KOPT-K1 (cell line): ENCODE measurements at regions not wholly inside any gene's neighbourhood (a gene's known extent, or its start where the extent isn't known, plus 50 kb on each side); places are given as distances from the start of the nearest gene placed in this dataset.

Experiments used
- H3K27ac ChIP-seq: fragments of 200-600 bp; sonication (generic); 2 replicates; pipeline ENCODE4 v1.5.1; 2016; ENCODE audit warnings: antibody characterized with exemption, mild to moderate bottlenecking, low read depth, low read length; ENCODE audit not compliant: poor library complexity, severe bottlenecking
- H3K36me3 ChIP-seq: fragments of 200-600 bp; sonication (generic); 2 replicates; pipeline ENCODE4 v1.5.1; 2017; ENCODE audit warnings: antibody characterized with exemption, mild to moderate bottlenecking, low read length, moderate library complexity; ENCODE audit not compliant: insufficient read depth
- H3K9me3 ChIP-seq: fragments of 200-600 bp; sonication (generic); 2 replicates; pipeline ENCODE4 v1.5.1; 2017; ENCODE audit warnings: antibody characterized with exemption, low read length, mild to moderate bottlenecking; ENCODE audit not compliant: insufficient read depth, poor library complexity, severe bottlenecking

DNA sequence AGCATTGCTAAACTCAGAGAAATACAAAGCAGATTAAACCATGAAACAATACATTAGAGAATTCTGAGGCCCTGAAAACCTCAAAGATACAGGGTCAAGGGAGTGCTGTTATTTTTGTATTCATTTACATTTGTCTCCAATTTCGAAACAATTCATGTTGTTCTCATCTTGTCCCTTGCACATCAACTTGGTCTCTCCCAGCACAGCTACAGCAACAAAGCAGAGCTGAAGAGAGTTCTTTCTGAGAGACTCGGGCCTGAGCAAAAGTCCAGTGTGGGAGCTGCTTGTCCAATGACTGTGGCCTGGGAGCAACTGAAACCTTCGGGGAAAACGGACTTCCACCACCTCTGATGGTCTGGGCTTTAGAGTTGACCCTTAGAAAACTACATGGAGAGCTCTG lies 79.4 kb upstream of the CDKN3 start:
- no peak overlapping the region for H3K27ac ChIP-seq
- no peaks in the 10 kb centered on the region for H3K36me3 ChIP-seq
- no peaks in the 10 kb centered on the region for H3K9me3 ChIP-seq

DNA sequence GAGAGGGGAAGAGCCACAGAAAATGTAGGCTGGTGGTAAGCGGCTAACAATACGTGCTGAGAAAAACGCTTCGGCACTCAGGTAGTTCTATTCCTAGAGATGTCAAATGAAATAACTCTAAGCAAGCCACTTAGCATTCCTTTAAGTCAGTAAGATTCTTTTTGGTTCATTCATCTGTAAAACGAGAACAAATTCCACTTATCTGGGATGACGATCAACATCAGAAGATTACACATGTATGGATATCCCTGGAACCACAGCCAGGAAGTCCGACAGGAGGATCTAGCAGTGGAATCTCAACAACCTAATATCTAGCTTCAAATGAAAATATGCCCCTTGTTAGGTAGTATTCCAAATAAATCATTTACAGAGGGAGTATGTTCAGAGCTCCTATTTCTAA lies 74.6 kb upstream of the CDKN3 start:
- Histone ChIP-seq H3K36me3 (no peaks in the 10 kb centered on the region), H3K27ac (no peak overlapping the region), H3K9me3 (no peaks in the 10 kb centered on the region)

- H3K9me3 ChIP-seq = no peaks in the 10 kb centered on the region
- no peaks in the 10 kb centered on the region for H3K36me3 ChIP-seq
- no peak overlapping the region for H3K27ac ChIP-seq
Observed at GRCh38 chr14:54322701-54323337, 74.0 kb upstream of the CDKN3 start.

DNA sequence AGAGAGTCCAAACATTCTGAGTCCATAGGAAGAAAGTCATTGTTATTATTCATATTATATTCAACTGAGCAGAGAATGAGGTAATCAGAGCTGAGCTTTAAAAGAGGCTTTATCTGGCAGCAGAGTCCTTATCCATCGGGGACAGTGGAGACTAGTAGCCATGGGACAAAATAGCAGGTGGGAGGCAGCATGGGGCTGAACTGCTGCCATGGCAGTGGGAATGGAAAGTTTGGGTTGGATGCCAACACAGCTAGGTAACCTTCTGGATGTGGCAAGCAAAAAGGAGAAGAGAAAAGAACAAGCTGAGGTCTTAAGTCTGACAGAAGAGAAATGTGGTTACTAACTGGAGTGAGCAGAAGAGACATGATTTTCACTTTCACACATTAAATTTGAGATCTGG lies 71.0 kb upstream of the CDKN3 start:
- no peaks in the 10 kb centered on the region for H3K9me3 ChIP-seq
- H3K36me3 ChIP-seq = no peaks in the 10 kb centered on the region
- no peak overlapping the region for H3K27ac ChIP-seq

DNA sequence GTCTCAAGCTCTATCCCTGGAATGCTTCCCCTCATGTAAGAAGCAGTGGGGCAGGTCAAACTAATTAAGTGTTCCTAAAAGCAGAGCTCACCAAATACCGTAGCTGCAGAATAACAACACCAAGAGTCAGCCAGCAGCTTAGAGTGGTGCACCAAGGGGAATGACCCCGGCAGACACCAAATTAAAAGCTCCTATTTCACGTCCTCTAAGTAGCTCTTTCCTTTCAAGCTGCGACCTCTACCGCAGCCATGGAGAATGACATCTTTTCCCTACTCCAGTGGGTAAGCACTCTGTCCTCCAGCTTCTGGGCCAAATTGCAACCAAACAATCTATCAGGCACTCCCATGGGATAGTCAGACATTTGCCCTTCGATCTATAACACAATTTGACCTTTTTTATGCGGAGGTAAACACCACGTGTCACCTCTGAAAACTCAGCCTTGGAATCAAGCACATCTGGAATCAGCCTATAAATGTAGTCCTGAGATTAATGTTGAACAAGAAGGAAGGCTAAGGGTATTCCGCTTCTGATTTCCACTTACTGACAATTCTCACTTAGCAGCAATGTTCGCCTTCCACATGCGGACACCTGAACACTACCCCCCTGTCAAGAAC lies 67.6 kb upstream of the CDKN3 start:
- Histone ChIP-seq H3K27ac (no peak overlapping the region), H3K36me3 (no peaks in the 10 kb centered on the region), H3K9me3 (no peaks in the 10 kb centered on the region)

- H3K36me3 ChIP-seq = no peaks in the 10 kb centered on the region
- H3K27ac ChIP-seq = no peak overlapping the region
- H3K9me3 ChIP-seq = no peaks in the 10 kb centered on the region
Observed at GRCh38 chr14:54330876-54331275, 65.9 kb upstream of the CDKN3 start.

GRCh38 chr14:54331516-54331915 lies 65.3 kb upstream of the CDKN3 start:
- H3K27ac ChIP-seq = no peak overlapping the region
- H3K36me3 ChIP-seq = no peaks in the 10 kb centered on the region
- H3K9me3 ChIP-seq = no peaks in the 10 kb centered on the region

GRCh38 chr14:54332490-54332889 lies 64.3 kb upstream of the CDKN3 start:
- no peaks in the 10 kb centered on the region for H3K9me3 ChIP-seq
- H3K27ac ChIP-seq = no peak overlapping the region
- H3K36me3 ChIP-seq = no peaks in the 10 kb centered on the region

DNA sequence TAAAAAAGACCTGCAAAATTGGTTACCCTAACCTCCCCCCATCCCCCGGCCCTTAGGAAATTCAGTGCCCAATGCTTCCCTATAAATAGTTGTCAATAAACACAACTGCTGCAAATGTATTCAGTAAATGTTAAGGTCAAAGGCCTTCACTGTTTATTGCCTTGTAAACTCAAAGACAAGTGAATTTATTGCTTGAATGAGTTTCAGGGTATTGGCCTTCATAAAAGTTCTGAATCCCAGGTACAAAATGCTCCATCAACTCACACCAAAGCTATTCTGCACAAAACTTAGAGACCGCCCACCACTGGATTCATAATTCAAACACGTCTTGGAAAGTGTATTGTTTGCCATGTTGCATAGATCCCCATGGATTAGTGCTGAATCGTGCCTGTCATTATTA lies 63.3 kb upstream of the CDKN3 start:
- H3K9me3 ChIP-seq = no peaks in the 10 kb centered on the region
- H3K27ac ChIP-seq = no peak overlapping the region
- H3K36me3 ChIP-seq = no peaks in the 10 kb centered on the region

- H3K36me3 ChIP-seq = no peaks in the 10 kb centered on the region
- no peaks in the 10 kb centered on the region for H3K9me3 ChIP-seq
- no peak overlapping the region for H3K27ac ChIP-seq
Observed at GRCh38 chr14:54335569-54336155, 61.1 kb upstream of the CDKN3 start.

DNA sequence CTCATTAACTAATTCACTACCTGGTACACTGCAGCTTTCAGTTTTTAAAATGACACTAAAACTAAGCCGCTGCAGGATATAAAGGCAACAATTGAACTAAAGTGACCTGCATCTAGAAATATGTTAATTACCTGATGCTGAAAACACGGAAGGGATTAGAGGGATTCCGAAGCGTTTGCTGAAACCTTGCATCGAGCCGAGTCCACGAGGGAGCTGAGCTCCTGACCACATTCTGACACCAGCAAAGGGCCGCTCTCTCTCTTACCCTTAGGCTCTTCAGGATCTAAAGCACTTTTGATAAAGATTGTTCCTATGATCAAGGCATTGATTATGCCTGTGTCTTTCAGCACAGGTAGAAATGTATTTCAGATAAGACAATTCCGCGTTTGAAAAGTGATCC lies 59.5 kb upstream of the CDKN3 start:
- H3K27ac ChIP-seq = no peak overlapping the region
- H3K36me3 ChIP-seq = no peaks in the 10 kb centered on the region
- H3K9me3 ChIP-seq = no peaks in the 10 kb centered on the region

DNA sequence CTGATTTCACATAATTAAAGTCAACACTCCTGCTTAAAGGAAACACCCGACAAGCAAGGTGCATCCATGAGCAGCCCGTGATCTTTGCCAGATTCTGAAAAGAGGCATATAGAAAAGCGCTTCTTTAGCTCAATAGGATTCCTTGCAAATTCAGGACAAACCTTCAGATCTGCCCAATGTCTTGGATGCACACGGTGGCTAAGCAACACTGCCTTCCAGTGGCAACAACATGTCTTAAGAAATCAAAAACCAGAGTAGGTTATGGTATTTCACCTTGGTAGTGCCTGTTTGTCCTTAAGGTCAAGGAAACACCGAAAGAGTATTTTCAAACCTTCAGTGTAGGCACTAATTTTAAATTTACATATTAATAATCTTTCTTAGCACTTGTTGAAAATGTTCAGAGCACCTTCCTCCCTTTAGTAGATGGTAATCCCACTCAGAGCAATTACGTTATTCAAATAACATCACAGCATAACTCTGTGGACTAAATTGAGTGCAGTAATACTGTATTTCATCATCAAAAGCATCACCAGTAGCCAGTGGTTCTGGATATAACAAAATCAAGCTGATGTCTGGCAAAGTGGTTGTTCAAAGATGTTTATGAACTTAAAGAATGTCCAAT lies 58.0 kb upstream of the CDKN3 start:
- Histone ChIP-seq H3K27ac (no peak overlapping the region), H3K36me3 (no peaks in the 10 kb centered on the region), H3K9me3 (no peaks in the 10 kb centered on the region)

- H3K27ac ChIP-seq = no peak overlapping the region
- no peaks in the 10 kb centered on the region for H3K9me3 ChIP-seq
- H3K36me3 ChIP-seq = no peaks in the 10 kb centered on the region
Observed at GRCh38 chr14:54339771-54340170, 57.0 kb upstream of the CDKN3 start.

GRCh38 chr14:54342806-54343205 lies 54.0 kb upstream of the CDKN3 start:
- H3K9me3 ChIP-seq = no peaks in the 10 kb centered on the region
- H3K27ac ChIP-seq = no peak overlapping the region
- H3K36me3 ChIP-seq = no peaks in the 10 kb centered on the region

GRCh38 chr14:54343272-54344121 lies 53.3 kb upstream of the CDKN3 start:
- Histone ChIP-seq H3K36me3 (no peaks in the 10 kb centered on the region), H3K27ac (no peak overlapping the region), H3K9me3 (no peaks in the 10 kb centered on the region)
